Choroid plexus epithelial cell (primary cell): ENCODE measurements at regions not wholly inside any gene's neighbourhood (a gene's known extent, or its start where the extent isn't known, plus 50 kb on each side); places are given as distances from the start of the nearest gene placed in this dataset.

Experiments used
- DNase-seq: peaks from one replicate; pipeline ENCODE4 v3.0.0-alpha.2; 2010; ENCODE audit warnings: low read depth
- H3K4me3 ChIP-seq: 2 replicates; pipeline ENCODE4 v1.5.1; 2011; ENCODE audit warnings: low read depth, mild to moderate bottlenecking, control low read depth, low read length, moderate library complexity
- TF ChIP-seq, protein P1 (sequence below): conservative IDR thresholded peaks from 2 replicates; pipeline ENCODE4 v1.5.1; 2011; ENCODE audit warnings: low read depth, mild to moderate bottlenecking, control low read depth, inconsistent platforms, low read length, moderate library complexity

DNA sequence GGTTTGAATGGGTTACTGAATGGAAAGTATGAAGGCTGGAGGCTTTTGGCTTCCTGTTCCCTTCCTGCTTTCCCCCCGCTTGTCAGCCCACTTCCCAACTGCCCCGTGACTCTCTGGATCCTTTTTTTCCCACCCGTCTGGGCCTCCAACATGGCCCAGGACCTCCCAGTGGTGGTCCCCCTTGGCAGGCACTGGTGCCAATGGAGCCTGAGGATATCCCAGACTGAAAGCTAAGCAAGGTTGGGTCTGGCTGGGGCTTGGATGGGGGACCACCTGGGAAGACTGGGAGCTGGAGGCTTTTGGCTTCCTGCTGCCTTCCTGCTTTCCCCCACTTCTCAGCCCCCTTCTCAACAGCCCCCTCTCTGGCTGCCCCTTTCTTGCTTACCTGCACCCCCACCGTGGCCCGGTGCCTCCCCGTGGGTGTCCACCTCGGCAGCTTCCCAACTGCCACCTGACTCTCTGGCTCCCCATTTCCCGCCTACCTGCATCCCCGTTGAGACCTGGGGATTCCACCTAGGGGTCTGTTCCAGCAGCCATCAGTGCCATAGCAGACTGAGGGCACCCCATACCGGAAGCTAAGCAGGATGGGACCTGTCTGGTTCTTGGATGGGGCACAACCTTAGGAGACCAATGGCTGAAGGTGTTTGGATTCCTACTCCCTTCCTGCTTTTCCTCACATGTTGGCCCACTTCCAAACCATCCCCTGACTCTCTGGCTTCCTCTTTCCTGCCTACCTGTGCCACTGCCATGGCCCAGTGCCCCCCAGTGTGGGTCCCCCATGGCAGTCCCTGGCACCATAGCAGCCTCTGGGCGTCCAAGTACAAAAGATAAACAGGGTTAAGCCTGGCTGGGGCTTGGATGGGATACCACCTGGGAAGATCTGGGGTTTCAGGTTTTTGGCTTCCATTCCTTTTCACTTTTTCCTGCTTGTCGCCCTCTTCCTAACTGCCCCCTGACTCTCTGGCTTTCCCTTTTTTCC lies 2295.3 kb downstream of the TP53TG3F start:
- no peak for DNase-seq
- TF ChIP-seq, protein P1, sequence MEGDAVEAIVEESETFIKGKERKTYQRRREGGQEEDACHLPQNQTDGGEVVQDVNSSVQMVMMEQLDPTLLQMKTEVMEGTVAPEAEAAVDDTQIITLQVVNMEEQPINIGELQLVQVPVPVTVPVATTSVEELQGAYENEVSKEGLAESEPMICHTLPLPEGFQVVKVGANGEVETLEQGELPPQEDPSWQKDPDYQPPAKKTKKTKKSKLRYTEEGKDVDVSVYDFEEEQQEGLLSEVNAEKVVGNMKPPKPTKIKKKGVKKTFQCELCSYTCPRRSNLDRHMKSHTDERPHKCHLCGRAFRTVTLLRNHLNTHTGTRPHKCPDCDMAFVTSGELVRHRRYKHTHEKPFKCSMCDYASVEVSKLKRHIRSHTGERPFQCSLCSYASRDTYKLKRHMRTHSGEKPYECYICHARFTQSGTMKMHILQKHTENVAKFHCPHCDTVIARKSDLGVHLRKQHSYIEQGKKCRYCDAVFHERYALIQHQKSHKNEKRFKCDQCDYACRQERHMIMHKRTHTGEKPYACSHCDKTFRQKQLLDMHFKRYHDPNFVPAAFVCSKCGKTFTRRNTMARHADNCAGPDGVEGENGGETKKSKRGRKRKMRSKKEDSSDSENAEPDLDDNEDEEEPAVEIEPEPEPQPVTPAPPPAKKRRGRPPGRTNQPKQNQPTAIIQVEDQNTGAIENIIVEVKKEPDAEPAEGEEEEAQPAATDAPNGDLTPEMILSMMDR, result no peak
- H3K4me3 ChIP-seq, result no peak overlapping the region

DNA sequence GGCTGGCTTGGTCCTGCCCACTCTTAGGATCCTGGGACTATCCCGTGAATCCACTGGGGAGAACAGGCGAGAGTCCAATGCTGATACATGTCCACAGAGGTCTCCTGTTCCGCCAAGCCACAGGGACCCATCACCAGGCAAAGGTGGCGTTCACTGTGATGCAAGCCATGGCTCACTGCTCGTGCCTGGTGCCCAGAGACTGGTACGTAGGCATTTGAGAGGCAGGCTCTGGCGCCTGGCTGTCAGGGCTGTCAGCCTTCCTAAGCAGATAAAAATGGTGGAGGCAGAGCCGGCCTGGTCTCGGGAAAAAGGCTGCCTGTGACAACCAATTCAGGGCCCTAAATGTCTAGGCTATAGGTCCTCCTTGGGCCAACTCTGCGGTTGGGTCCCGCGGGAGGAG lies 2329.0 kb downstream of the TP53TG3F start:
- TF ChIP-seq, protein P1, result no peak
- no peak overlapping the region for H3K4me3 ChIP-seq
- DNase-seq, result no peak

DNA sequence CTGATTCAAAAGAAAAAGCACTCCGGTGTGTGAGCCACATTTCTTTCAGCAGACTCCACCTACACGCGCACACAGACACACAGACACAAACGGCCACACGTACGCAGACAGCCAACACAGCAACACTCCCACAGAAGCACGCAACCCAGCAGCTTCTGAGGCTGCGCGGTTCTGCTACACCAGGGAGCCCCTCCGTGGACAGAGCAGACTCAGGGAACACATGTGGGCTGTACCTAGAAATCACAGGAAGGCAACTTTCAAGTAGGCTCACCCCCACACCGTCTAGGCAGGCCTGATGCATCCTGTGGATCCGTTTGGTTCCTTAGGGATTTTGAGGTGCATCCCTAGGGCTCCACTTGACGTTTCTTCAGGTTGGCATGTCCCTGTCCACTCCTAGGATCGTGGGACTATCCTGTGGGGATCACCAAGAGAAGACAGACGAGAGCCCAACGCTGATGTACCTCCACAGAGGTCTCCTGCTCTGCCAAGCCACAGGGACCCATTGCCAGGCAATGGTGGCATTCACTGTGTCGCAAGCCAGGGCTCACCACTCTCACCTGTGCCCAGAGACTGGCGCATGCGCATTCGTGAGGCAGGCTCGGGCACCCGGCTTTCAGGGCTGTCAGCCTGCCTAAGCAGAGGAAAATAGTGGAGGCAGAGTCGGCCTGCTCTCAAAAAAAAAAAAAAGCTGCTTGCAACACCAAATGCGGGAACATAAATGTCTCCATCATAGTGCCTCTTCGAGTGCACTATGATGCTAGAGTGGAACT lies 2333.3 kb downstream of the TP53TG3F start:
- TF ChIP-seq, protein P1, result no peak

DNA sequence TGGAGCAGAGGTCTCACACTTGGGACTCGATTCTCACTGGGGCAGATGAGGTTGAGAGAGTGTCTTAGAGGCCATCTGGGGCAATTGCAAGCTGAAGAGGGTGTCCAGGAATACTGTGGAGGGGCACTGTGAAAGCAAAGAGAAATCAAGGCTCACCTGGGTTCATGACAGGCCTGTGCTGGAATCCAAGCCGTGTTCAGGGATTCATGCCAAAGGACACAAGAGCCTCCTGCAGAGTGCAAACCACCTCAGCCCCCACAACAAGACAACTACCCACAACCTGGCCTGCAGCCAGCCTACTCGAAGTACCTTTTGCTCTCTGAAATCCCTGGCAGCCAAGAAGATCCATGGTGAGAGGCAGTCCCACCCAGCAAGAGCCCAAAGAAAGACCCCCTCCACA lies 2334.2 kb downstream of the TP53TG3F start:
- H3K4me3 ChIP-seq, result no peak overlapping the region
- DNase-seq, result no peak
- TF ChIP-seq, protein P1, result no peak

More for the DNA sequence above, 2333.3 kb downstream of the TP53TG3F start:
- no peak overlapping the region for H3K4me3 ChIP-seq
- no peak for DNase-seq

DNA sequence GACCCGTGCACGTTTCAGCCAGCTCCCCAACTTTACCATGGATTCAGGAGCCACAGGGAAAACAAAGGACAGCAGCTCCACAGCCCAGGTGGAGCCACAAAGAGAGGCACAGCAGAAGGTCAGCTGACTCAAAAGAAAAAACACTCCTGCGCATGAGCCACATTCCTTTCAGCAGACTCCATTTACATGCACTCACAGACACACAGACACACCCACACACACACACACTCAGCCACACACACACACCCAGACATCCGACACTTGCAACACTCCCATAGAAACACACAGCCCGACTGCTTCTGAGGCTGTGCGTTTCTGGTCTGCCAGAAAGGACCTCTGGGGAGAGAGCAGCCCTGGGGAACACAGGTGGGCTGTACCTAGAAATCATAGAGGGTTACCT lies 2335.5 kb downstream of the TP53TG3F start:
- DNase-seq, result no peak
- TF ChIP-seq, protein P1, result no peak
- H3K4me3 ChIP-seq, result no peak overlapping the region

DNA sequence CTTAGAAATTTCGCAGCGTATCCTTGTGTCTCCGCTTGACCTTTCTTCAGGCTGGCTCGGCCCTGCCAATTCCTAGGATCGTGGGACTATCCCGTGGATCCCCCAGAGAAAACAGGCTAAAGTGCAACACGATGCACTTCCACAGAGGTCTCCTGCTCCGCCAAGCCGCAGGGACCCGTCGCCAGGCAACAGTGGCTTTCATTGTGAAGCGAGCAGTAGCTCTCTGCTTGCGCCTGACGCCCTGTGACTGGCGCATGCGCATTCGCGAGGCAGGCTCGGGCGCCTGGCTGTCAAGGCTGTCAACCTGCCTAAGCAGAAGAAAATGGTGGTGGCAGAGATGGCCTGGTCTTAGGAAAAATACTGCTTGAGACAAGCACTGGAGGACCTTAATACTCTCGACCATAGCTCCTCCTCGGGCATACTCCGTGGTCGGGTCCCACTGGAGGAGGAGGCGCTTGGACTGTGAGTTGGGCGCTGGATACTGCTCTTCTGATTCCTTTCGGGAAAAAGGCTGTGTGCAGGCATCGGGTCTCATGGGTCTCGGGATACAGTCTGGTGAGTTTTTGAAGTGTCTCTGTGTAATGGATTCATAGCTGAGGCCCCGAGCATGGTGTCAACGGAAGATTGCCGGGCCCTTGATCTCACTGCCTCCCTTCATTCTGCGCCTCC lies 2336.1 kb downstream of the TP53TG3F start:
- DNase-seq, result no peak
- TF ChIP-seq, protein P1, result no peak
- H3K4me3 ChIP-seq, result no peak overlapping the region
